Breast epithelium (tissue), 4 donors: ENCODE measurements at regions not wholly inside any gene's neighbourhood (a gene's known extent, or its start where the extent isn't known, plus 50 kb on each side); places are given as distances from the start of the nearest gene placed in this dataset.

Experiments used
- DNase-seq, 2 donors: peaks; one replicate each; pipeline ENCODE4 v3.0.0-alpha.2; 2019; ENCODE audit warnings: low spot score in 2 of 2
- H3K27ac ChIP-seq, 2 donors: fragments of 200-600 bp; sonication (generic) in 1 of 2; one replicate each; pipeline ENCODE4 v1.5.1; 2016 to 2019; ENCODE audit warnings: mild to moderate bottlenecking in 1 of 2
- H3K27me3 ChIP-seq, 2 donors: fragments of 200-600 bp; sonication (generic) in 1 of 2; one replicate each; pipeline versions ENCODE4 v1.5.1 to v1.6.0; 2017 to 2019; ENCODE audit warnings: control low read depth in 1 of 2, mild to moderate bottlenecking in 1 of 2
- H3K36me3 ChIP-seq: fragments of 200-600 bp; one replicate; pipeline ENCODE4 v1.5.1; 2019
- H3K4me1 ChIP-seq, 2 donors: fragments of 200-600 bp; sonication (generic); one replicate each; pipeline ENCODE4 v1.5.1; 2016 to 2019; ENCODE audit warnings: control low read depth in 1 of 2
- H3K4me3 ChIP-seq, 3 donors: fragments of 200-600 bp; sonication (generic); 1 replicate in 2 of 3; 2 replicates in 1 of 3; pipeline ENCODE4 v1.5.1; 2016 to 2019; ENCODE audit warnings: mild to moderate bottlenecking in 3 of 3, moderate library complexity in 2 of 3
- H3K9me3 ChIP-seq, 2 donors: fragments of 200-600 bp; sonication (generic) in 1 of 2; one replicate each; pipeline ENCODE4 v1.5.1; 2016 to 2019; ENCODE audit warnings: control low read depth in 1 of 2
- POLR2A ChIP-seq: fragments of 450-650 bp; IDR thresholded peaks from one replicate; pipeline ENCODE4 v1.6.1; 2016; ENCODE audit warnings: antibody characterized with exemption, mild to moderate bottlenecking, moderate library complexity
- POLR2AphosphoS5 ChIP-seq, 3 donors: sonication (generic); formaldehyde crosslinking; IDR thresholded peaks; one replicate each; pipeline ENCODE4 v1.6.1; 2017; ENCODE audit warnings: antibody characterized with exemption in 3 of 3
- intact Hi-C: fragments of 100-400 bp; cut with DNase I; formaldehyde crosslinking; loops from one replicate; pipeline ENCODE4 v1.15.1; 2023; ENCODE audit warnings: low total_unique reads
- TF ChIP-seq, protein P1 (sequence below), 3 donors: fragments of 450-650 bp; IDR thresholded peaks; one replicate each; pipeline ENCODE4 v1.5.1; 2016 to 2017; ENCODE audit warnings: antibody characterized with exemption in 3 of 3, mild to moderate bottlenecking in 3 of 3, moderate library complexity in 3 of 3

GRCh38 chr10:129335942-129336341, 131.1 kb upstream of the MGMT start:
- no peak overlapping the region for H3K27ac ChIP-seq
- no peaks in the 10 kb centered on the region for H3K9me3 ChIP-seq
- no peak overlapping the region for H3K4me3 ChIP-seq
- H3K27me3 ChIP-seq, result no peaks in the 10 kb centered on the region
- no peak for DNase-seq
- H3K36me3 ChIP-seq, result no peaks in the 10 kb centered on the region
- intact Hi-C loops, result no loop called here
- TF ChIP-seq POLR2AphosphoS5 (IDR thresholded peaks at IDR 0.05) (no peak), POLR2A (no peak)
- TF ChIP-seq, protein P1, sequence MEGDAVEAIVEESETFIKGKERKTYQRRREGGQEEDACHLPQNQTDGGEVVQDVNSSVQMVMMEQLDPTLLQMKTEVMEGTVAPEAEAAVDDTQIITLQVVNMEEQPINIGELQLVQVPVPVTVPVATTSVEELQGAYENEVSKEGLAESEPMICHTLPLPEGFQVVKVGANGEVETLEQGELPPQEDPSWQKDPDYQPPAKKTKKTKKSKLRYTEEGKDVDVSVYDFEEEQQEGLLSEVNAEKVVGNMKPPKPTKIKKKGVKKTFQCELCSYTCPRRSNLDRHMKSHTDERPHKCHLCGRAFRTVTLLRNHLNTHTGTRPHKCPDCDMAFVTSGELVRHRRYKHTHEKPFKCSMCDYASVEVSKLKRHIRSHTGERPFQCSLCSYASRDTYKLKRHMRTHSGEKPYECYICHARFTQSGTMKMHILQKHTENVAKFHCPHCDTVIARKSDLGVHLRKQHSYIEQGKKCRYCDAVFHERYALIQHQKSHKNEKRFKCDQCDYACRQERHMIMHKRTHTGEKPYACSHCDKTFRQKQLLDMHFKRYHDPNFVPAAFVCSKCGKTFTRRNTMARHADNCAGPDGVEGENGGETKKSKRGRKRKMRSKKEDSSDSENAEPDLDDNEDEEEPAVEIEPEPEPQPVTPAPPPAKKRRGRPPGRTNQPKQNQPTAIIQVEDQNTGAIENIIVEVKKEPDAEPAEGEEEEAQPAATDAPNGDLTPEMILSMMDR (IDR thresholded peaks at IDR 0.05), result no peak
- no peaks in the 10 kb centered on the region for H3K4me1 ChIP-seq

DNA sequence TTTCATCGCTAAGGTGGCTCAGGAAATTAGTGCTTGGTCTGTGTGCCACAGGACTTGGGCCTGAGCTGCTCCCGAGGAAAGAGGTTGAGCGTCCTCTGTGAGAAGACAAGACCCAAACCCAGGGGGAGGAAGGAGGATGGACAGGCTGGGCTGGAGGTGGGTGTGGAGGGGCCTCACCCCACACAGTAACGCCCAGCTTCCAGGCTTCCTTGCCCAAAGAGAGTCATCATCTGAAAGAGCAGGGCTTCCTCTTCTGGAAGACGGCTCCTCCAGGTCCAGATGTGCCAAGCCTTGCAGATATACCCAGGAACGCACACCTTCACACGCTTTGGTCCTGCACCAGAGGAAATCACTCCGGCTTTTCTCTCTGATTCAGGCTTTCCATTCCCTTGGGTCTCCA, 127.8 kb upstream of the MGMT start:
- H3K4me3 ChIP-seq, result no peak overlapping the region
- intact Hi-C loops, result no loop called here
- H3K4me1 ChIP-seq, result no peaks in the 10 kb centered on the region
- no peak overlapping the region for H3K27ac ChIP-seq
- H3K27me3 ChIP-seq, result no peaks in the 10 kb centered on the region
- no peak for DNase-seq
- no peaks in the 10 kb centered on the region for H3K36me3 ChIP-seq
- no peaks in the 10 kb centered on the region for H3K9me3 ChIP-seq
- TF ChIP-seq, protein P1 (IDR thresholded peaks at IDR 0.05), result no peak
- TF ChIP-seq POLR2A (no peak), POLR2AphosphoS5 (IDR thresholded peaks at IDR 0.05) (no peak)

- Histone ChIP-seq H3K4me3 (no peak overlapping the region), H3K9me3 (no peaks in the 10 kb centered on the region), H3K27ac (no peak overlapping the region), H3K27me3 (no peaks in the 10 kb centered on the region), H3K4me1 (no peaks in the 10 kb centered on the region), H3K36me3 (no peaks in the 10 kb centered on the region)
- DNase-seq, result no peak
- intact Hi-C loops, result no loop called here
- TF ChIP-seq, protein P1 (IDR thresholded peaks at IDR 0.05), result no peak
- TF ChIP-seq POLR2AphosphoS5 (IDR thresholded peaks at IDR 0.05) (no peak), POLR2A (no peak)
These were observed 127.2 kb upstream of the MGMT start for GRCh38 chr10:129339841-129340240.

DNA sequence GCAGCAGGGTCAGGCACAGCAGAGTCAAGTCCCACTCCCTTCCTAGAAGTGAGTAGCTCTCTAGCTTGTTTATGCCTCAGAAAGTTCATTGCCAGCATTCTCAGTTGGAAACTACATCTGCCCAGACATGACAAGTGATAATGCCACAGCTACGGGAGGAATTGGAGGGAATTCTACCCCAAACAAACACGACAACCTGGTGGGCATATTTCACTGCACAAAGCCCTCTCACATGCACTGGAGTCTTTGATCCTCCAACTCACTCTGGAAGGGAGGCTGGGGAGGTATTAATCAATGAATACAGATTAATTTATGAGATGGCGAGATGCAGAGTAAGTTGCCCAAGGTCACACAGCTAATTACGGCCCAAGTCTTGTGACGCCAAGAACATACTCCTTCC, 126.0 kb upstream of the MGMT start:
- no peak overlapping the region for H3K4me3 ChIP-seq
- no peaks in the 10 kb centered on the region for H3K27me3 ChIP-seq
- TF ChIP-seq POLR2A (no peak), POLR2AphosphoS5 (IDR thresholded peaks at IDR 0.05) (no peak)
- TF ChIP-seq, protein P1 (IDR thresholded peaks at IDR 0.05), result no peak
- H3K36me3 ChIP-seq, result no peaks in the 10 kb centered on the region
- no peak overlapping the region for H3K27ac ChIP-seq
- no peak for DNase-seq
- H3K4me1 ChIP-seq, result no peaks in the 10 kb centered on the region
- intact Hi-C loops, result no loop called here
- H3K9me3 ChIP-seq, result no peaks in the 10 kb centered on the region

- Histone ChIP-seq H3K27ac (no peak overlapping the region), H3K4me1 (no peaks in the 10 kb centered on the region), H3K27me3 (no peaks in the 10 kb centered on the region), H3K36me3 (no peaks in the 10 kb centered on the region), H3K9me3 (no peaks in the 10 kb centered on the region), H3K4me3 (no peak overlapping the region)
- intact Hi-C loops, result no loop called here
- no peak for DNase-seq
- TF ChIP-seq POLR2AphosphoS5 (IDR thresholded peaks at IDR 0.05) (no peak), POLR2A (no peak)
- TF ChIP-seq, protein P1 (IDR thresholded peaks at IDR 0.05), result no peak
These were observed 124.7 kb upstream of the MGMT start for GRCh38 chr10:129342385-129342784.
